NT2/D1 (cell line): ENCODE measurements at regions not wholly inside any gene's neighbourhood (a gene's known extent, or its start where the extent isn't known, plus 50 kb on each side); places are given as distances from the start of the nearest gene placed in this dataset.

Experiments used
- SUZ12 ChIP-seq: IDR thresholded peaks from 2 replicates; pipeline ENCODE4 v1.6.1; 2011; ENCODE audit not compliant: insufficient read length, insufficient read depth; ENCODE audit errors: extremely low read depth
- YY1 ChIP-seq: IDR thresholded peaks from 2 replicates; pipeline ENCODE4 v1.6.1; 2011; ENCODE audit not compliant: insufficient read length, insufficient read depth
- ZNF274 ChIP-seq: IDR thresholded peaks from 2 replicates; pipeline ENCODE4 v1.6.1; 2011; ENCODE audit warnings: mild to moderate bottlenecking, low read depth, low read length

- TF ChIP-seq YY1 (no peak), ZNF274 (no peak), SUZ12 (no peak)
Measured at GRCh38 chr3:72068621-72069020, 283.7 kb upstream of the PROK2 start.
